ENCODE measurements at regions not wholly inside any gene's neighbourhood (a gene's known extent, or its start where the extent isn't known, plus 50 kb on each side); places are given as distances from the start of the nearest gene placed in this dataset.
"Not testable (repeated sequence)": the region's sequence is repeated elsewhere in the genome, so short reads cannot be mapped to it uniquely, and the experiment has no call there.

DNA sequence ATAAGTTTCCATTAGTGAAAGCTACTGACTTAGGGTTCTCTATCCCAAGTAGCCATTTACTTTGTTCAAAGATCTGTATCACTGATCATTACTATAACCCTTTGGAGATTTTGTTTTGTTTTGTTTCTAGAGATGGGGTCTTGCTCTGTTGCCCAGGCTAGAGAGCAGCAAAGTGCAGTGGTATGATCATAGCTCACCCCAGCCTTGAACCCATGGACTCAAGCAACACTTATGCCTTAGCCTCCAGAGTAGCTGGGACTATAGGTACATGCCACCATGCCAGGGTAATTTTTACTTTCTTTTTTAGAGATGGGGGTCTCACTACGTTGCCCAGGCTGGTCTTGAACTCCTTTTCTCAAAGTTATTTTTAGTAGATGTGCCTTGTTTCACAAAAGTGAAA is 154.7 kb downstream of the KCNJ2 start:
- no peak for DNase-seq

DNA sequence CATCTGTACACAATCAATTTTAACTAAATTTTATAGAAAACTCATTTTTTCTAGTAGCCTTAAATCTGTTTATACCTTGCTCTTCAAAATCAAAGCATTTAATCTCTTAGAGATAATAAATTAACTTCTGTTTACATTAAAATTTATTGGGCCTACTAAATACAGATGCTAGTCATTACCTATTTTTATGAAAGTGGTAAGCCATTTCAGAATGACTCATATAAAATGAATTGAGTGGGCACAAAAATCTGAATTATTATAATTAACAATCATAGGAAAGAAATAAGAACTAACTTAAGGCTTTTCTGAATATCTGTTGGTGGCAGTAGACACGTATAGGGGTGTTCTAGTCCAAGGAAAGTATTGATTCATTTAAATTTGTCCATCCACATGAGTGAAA is 157.9 kb downstream of the KCNJ2 start:
- no peak for DNase-seq

DNA sequence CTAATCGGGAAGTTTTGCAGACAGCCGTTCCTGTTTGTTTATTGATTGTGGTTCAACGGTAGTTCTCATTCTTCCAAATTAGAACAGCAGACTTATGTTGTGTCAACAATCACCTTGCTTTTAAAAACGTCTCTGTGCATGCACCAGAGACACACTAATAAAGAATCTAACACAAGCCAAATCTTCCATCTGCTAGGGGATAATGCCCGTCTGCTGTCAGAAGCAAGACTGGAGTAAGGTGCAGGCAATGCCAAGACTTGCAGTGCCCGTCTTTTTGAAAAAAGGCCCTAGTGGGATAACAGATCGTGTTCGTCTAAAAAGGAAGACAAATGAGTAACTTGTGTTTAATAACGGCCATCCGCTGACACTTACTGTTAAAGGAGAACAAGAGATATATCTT is 158.4 kb downstream of the KCNJ2 start:
- DNase-seq: no peak

DNA sequence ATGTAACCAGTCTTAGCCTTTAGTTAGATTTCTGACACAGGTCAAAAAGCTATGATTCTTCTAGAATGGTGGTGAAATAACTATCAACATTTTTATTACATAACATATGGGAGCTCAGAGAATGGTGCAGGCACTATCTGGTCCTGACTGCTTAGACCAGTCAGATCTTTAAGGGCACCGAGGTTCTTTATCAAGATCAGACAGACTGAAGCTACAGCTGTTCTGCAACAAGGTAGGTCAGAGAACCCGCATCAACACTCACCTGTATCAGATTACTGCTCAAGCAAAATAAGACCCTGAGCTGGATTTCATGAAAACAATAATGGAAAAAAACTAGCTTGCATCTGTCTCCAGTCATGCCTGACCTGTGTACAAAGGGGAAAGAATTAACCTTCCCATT is 160.4 kb downstream of the KCNJ2 start:
- no peak for DNase-seq

DNA sequence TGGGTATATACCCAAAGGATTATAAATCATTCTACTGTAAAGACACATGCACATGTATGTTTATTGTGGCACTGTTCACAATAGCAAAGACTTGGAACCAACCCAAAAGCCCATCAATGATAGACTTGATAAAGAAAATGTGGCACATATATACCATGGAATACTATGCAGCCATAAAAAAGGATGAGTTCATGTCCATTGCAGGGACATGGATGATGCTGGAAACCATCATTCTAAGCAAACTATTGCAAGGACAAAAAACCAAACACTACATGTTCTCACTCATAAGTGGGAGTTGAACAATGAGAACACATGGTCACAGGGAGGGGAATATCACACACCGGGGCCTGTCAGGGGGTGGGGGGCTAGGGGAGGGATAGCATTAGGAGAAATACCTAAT is 161.7 kb downstream of the KCNJ2 start:
- DNase-seq: not testable (repeated sequence)

DNA sequence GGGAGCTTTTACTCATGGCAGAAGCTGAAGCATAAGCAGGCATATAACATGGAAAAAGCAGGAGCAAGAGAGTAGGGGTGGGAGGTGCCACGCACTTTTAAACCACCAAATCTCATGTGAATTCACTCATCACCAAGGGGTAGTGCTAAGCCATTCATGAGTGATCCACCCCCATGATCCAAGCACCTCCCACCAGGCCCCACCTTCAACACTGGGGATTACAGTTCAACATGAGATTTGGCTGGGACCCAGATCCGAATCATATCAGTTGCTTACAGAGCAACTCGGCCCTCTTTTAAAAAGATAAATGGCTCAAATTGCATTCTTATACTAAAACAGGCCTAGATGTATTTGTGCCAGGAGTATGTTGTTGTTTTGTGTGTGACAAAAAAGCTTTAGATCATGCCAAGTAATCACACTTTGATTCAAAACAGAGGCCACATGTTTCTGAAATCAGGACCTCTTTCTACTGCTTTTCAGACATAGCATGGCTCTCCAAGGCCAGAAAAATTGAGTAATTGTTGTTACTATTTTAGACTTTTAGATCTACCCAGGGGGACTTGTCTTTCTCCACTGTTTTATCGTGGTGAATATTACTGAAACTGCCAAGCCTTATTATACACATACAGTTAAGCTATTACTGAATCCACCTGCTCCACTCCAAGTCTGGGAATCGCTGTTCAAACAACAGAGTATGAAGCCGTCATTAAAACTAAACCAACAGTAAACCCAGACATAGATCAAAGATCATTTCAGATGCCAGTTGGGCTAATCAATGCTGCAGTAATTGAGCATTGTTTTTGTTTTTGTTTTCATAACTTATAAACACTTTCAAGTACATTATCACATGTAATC is 163.3 kb downstream of the KCNJ2 start:
- DNase-seq: no peak

DNA sequence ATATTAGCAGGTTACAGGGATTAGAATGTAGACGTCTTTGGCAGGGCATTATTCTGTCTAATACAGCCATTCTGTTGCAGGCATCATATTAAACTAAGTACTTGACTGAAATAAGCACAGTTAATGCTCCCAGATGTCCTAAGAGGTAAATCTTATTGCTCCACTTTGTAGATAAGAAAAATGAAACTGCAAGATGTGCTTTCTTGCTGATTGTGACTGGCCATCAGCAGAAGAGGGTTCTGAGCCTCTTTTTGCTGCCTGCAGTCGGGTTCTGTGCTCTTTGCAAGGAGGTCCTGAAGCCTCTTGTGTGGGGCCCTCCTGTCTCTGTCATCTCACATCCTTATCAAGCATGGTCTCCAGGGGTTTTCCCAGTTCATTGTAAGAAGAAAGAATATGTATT is 167.1 kb downstream of the KCNJ2 start:
- DNase-seq: no peak

DNA sequence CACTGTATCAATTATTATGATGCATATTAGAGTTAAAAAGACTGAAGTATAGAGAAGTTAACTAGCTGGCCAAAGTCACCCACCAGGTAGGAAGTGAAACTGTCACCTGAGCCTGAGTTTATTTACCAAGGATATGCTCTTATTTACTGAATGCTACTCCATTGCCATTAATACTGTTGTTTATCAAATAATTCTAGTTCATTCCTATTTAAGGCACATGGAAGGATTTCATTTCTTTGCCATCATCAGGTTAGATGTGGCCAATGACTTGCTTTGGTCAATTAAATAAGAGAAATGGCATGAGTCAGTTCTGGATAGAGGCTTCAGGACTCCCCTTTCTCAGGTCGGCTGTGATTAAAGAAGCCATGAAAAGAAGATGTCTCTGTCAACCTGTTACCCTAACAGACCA is 169.6 kb downstream of the KCNJ2 start:
- DNase-seq: no peak

DNA sequence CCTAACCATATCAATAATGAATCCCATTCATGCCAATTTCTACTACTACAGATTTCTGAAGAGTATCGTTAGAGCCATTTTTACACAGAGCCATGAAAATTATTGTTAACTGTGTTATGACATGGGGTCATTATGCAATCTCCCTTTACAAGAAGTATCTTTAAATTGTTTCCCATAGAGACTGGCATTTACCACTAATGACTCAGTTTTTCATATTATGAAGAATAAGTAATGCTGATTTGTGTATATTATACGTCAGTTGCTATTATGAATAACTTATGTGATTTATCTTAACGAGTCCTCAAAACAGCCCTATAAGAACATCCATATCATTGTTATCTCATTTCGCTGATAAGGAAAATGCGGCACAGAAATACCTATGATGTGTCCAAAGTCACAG is 173.8 kb downstream of the KCNJ2 start:
- DNase-seq: no peak

DNA sequence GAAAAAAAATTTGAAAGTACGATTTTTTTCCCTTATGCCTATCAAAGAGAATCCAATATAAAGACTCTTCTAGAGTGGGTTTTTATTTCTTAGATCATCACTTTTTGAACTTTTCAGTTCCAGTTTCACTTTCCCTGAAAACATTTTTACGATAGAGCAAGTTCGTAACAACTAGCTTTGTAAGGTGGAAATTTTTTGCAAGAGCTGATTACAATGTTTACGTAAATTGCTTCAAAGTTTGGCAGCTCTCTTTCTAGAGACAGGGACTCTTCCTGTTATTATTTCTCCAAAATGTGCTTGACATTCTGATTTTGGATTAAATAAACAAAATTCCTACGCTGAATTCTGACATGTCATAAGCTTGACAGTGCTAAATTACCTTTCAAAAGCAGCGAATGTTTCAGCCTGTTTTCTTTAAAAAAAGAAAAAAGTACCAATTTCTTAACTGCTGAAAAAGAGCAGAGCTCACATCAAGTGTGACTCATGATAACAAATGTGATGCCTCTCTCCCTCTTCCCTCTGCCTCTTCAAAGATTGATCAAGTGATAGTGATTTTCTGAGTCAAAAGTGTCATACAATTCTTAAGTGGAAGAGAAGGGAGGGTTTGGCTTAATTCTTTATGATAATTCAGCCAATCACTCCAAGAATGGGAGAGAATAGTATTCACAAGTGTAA is 175.2 kb downstream of the KCNJ2 start:
- DNase-seq: no peak

DNA sequence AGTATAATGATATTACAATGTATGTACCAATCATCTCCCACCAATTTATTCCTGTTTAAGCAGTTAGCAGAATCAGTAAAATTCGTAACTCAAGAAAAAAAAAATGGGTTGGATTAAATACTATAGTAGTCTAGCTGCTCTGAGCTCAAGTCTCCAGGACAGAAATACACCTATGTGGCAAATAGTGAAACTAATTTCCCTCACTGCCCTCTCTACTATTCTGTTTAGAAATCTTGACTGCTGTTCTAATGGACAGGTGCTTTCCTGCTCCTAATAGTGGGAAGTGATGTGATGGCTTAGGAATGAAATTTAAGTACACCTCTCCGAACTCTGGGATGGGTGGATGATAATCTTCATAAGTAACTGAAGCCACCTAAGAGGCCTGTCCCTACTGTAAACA is 175.7 kb downstream of the KCNJ2 start:
- no peak for DNase-seq

DNA sequence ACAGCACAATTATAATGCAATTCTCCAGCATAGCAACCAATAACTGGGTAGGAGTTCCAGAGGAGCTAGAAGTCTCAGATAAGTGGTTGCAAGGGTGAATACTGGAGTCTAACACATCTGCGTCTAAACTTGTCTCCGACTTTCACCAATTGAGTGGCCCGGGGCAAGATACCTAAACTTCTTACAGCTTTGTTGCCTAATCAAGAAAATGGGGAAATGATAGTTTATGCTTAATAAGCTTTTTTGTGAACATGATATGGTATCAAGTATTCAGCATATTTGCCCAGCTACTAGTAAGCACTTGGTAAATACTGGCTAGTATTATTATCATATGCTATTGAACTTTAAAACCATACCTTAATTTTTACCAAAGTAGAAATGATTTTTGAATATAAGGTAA is 183.5 kb downstream of the KCNJ2 start:
- DNase-seq: no peak

DNA sequence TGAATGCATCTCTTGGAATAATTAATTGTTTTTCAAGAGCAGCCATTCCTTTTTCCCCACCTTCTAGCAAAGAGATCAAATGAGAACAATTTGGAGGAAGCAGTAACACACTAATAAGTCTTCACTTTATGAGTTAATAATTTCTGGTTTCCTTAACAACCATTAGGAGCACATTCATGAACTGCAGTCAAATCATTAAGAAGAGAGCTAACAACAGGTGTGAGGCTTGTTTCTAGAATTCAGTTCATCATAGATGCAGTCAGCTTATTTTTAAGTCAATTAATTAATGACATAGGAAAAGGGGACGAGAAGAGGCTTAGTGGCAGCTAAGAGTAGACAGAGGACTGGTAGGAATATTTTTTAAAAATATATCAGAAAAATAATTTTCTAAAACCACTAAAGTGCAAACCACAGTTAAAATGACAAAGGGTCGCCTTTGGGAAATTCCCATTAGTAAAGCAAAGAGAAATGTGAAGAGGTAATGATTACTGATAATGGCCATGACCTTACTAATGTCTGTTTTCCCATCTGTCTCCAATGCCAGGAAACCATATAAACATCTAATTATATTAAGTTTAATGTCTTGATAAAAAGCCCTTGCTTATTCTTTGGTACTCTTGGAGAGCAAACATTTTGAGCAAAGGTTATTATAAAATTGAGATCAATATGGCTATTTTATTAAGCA is 184.2 kb downstream of the KCNJ2 start:
- no peak for DNase-seq

DNA sequence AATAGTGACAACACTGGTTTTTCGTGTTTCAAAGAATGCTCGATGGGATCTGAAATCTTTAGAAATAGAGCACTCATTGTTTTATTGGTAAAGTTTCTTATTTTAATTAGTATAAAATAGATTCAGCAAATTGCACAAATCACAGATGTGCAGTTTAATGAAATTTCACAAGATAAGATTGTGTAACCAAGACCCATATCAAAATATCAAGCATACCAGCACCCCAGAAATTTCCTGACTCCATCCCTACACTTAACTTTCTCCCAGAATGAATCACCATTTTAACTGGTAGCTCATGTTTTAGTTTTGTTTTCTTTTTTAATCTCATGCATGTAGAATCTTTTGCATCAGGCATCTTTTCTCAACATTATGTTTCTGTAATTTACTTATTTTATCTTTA is 185.9 kb downstream of the KCNJ2 start:
- no peak for DNase-seq

DNA sequence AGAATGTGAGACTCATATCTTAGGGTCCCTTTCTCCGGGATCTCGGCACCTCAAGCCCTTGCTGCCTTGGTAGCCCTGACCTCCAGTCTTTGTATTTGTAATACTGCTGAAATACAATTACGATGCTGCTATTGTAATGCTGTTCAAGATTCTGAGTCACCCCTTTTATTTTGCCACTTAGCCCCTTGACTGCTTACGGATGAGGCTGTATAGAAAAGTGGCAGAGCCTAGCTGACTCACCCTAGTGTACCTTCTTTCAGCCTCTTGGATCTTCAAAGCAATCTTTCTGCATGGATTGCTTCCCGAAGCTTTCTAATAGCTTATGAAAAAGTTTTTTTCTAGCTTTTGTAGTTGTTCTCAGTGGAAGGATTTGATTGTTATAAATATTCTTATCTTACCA is 187.9 kb downstream of the KCNJ2 start:
- DNase-seq: no peak

DNA sequence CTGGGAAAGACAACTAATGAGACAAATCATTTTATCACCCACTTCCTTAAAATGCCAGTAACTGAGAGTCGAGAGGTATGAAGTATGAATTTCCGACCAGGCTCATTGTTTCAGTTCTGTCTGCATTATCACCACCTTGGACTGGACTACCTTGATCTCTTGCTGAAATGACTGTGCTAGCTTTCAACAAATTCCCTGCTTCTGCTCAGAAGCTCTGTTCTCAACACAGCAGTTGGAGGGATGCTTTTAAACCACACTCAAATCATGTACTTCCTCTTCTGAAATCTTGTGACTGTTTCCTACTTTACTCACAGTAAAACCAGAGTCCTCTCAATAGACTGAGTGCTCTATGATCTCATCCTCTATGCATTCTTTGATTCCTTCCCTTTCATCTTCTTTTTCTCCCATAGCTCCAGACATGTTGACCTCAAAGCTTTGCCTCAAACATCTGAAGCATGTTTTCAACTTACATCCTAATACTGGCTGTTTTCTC is 195.8 kb downstream of the KCNJ2 start:
- no peak for DNase-seq

DNA sequence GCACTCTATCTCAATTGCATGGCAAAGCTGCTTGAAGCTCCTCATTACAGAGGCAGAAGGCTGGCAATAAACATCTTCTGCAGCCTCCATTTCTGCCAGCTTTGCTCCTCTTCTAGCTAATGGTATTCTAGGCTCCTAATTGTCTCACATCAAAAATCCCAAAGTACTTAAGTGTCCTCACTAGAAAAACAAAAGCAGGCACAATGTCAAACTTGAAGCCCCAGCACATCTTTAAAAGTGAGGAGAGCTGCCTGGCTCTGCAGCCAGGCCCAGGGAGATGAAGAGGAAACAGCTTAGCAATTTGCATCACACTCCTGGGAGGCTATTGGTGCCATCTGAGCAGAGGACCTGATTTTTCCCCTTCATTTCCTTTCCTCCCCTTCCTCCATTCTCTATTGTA is 197.1 kb downstream of the KCNJ2 start:
- no peak for DNase-seq

DNA sequence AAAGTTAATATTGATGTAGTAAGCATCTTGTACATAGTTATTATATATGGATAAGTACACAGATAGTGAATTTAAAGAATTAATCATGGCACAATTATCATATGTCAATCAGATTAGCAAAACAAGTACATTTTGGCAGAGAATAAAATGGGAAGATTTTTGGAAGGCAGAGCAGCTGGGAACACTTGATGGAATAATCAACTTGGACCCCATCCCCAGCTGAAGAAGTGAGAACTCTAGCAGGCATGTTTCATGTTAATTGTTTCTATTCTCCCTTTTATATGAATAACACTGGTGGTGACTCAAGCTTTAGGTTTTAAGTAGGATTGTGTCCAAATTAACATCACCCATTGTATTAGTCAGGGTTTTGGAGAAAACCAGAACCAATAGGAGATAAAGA is 198.7 kb downstream of the KCNJ2 start:
- no peak for DNase-seq

DNA sequence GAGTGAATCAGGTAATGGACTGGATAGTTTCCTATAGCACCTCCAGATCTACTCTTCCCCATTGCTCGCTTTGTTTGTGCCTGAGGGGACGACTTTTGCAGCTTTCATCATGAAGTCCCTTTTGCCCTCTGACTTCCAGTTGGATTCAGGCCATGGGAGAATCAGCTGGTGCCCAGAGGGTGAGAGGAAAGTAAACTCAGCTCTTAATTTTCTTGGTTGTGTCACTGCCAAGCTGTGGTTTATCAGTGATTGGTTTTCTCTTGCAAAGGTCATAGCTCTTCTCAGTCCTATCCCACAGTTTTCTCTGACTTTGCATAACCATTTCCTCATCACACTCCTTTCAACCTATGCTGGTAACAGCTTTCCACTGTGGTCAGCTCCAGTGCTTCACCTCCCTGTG is 200.1 kb downstream of the KCNJ2 start:
- DNase-seq: no peak

DNA sequence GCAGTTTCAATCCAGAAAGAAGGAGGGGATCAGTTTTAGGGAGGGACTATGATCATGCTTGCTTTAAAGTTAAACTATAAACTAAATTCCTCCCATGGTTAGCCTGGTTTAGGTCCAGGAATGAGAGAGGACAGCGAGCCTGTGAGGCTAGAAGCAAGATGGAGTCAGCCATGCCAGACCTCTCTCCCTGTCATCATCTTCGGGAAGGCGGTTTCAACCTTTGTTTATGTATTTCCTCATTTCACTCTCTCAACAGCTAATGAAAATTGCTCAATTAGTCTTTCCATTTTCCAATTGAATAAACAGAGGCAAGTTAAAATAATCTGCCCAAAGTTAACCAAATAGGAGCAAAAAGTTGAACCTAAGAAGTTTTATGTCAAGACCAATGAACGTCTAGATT is 201.5 kb downstream of the KCNJ2 start:
- DNase-seq: no peak

DNA sequence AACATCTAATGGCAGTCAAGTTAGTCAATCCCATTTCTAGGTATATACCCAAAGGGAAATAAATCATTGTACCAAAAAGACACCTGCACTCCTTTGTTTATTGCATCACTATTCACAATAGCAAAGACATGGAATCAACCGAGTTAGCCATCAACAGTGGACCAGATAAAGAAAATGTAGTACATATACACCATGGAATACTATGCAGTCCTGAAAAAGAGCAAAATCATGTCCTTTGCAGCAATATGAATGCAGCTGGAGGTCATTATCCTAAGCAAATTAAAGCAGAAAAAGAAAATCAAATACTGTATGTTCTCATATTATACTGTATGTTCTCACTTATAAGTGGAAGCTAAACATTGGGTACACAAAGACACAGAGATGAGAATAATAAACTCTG is 204.0 kb downstream of the KCNJ2 start:
- DNase-seq: no peak

DNA sequence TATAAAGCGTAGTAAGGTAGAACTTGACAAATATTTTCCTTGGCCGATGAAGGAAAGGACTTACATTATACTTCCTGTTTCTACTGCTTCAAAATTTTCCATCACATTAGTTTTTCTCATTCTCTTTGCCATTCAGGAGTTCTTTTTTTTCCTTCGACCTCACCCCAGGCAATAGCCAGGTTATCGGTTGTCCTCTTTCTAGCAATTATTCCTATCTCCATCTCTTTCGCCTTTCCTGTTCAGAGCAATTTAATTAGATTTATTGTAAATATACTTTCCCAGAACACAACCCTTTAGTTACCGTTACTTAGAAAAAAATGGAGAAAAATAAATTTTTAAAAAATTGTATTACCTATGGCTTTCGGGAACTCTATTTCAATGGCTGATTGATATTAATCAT is 205.2 kb downstream of the KCNJ2 start:
- no peak for DNase-seq

DNA sequence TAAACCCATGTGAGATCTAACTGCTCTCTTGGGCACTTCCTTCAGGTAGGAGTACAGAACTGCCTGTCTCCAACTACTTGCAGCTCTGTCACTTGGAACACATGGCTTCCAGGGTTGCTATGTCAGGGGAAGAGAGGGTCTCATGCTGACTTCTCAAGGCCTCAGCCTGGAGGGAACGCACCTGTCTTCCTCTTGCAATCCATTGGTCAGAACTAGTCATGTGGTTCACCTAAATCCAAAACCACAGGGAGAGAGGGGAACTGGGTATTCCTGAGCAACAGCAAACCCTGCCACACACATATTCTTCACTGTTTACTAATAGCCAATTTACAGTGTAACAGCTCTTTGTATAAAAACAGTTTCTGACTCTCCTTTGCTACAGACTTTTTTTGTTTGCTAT is 206.1 kb downstream of the KCNJ2 start:
- DNase-seq: no peak

Data from CD4-positive, alpha-beta T cell treated with Interleukin-4 for 1 hour (primary cell).